Astrocyte of the cerebellum (primary cell): ENCODE measurements at regions not wholly inside any gene's neighbourhood (a gene's known extent, or its start where the extent isn't known, plus 50 kb on each side); places are given as distances from the start of the nearest gene placed in this dataset.
A peak's percentile ranks its signal among the peaks of the same experiment; 100 is the strongest.

Source experiments
- DNase-seq: peaks from one replicate; pipeline ENCODE4 v3.0.0-alpha.2; 2011; ENCODE audit warnings: low read depth
- H3K4me3 ChIP-seq: 2 replicates; pipeline ENCODE4 v1.5.1; 2011; ENCODE audit warnings: mild to moderate bottlenecking, low read depth, low read length, moderate library complexity
- in situ Hi-C: cut with HindIII; loops from 2 replicates; pipeline ENCODE4 v1.10.0; 2017; ENCODE audit warnings: low sequenced_read_pairs
- TF ChIP-seq, protein P1 (sequence below): IDR thresholded peaks from 2 replicates; pipeline ENCODE4 v1.5.1; 2012; ENCODE audit warnings: low read length, low read depth, moderate library complexity, mild to moderate bottlenecking; ENCODE audit errors: missing control alignments

DNA sequence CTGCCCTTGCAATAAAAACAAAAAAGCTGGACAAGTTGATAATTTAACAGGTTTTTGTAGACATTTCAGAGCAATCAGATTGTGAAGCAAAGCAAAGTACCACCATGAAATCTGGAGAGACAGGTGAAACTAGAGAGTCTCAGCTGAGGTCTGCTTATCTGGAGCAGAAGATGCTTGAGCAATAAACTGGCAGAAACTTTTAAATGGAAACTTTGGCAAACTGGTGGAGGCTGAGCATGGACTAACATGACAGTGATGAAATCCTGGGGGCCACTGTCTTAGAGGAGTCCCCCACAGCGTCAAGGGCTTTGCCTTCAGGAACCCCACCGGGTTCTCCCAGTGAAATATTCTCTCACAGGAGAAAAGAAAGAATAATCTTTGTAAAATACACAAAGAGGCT lies 416.3 kb upstream of the B3GALT2 start:
- TF ChIP-seq, protein P1, sequence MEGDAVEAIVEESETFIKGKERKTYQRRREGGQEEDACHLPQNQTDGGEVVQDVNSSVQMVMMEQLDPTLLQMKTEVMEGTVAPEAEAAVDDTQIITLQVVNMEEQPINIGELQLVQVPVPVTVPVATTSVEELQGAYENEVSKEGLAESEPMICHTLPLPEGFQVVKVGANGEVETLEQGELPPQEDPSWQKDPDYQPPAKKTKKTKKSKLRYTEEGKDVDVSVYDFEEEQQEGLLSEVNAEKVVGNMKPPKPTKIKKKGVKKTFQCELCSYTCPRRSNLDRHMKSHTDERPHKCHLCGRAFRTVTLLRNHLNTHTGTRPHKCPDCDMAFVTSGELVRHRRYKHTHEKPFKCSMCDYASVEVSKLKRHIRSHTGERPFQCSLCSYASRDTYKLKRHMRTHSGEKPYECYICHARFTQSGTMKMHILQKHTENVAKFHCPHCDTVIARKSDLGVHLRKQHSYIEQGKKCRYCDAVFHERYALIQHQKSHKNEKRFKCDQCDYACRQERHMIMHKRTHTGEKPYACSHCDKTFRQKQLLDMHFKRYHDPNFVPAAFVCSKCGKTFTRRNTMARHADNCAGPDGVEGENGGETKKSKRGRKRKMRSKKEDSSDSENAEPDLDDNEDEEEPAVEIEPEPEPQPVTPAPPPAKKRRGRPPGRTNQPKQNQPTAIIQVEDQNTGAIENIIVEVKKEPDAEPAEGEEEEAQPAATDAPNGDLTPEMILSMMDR: no peak
- no peak for DNase-seq
- in situ Hi-C loops: no loop called here
- no peak overlapping the region for H3K4me3 ChIP-seq

DNA sequence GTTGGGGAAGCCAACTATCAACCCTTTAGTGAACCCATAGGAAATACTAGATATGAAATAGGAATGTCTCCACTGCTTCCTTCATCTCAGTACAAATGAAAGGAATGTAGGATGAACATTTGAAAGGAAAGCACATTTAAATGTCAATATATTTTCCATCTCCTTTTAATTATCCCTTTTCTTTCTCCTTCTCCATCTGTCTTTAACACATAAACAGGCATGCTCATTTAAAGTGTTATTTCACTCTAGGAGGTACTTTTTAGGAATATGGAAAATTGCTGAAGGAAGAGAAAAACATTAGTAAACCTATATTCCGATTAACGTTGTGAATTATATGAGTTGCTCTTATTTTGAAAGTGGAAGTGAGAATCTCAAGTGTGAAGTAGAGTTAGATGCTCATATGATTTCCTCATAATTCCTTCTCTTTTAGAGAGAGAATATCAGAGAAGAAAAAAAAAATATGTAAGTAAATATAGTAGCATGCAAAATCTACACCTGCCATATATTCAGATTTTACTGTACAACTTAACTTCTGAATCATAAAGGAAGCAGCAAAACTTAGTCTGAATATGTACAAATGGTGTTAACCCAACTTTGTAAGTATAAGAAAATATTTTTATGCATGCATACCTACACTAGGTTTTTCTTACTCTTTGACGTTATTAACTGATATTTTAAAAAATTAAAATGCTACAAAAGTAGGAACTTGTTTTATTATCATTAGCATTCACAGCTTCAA lies 406.9 kb upstream of the B3GALT2 start:
- TF ChIP-seq, protein P1: no peak
- in situ Hi-C loops: no loop called here

GRCh38 chr1:193592317-193592716 lies 405.9 kb upstream of the B3GALT2 start:
- in situ Hi-C loops: no loop called here
- DNase-seq: no peak
- H3K4me3 ChIP-seq: no peak overlapping the region
- TF ChIP-seq, protein P1: no peak

More for the DNA sequence above, 406.9 kb upstream of the B3GALT2 start:
- DNase-seq: no peak
- no peak overlapping the region for H3K4me3 ChIP-seq

- H3K4me3 ChIP-seq: no peak overlapping the region
- TF ChIP-seq, protein P1: no peak
- in situ Hi-C loops: no loop called here
- no peak for DNase-seq
Measured at GRCh38 chr1:193590102-193590501, 403.7 kb upstream of the B3GALT2 start.

GRCh38 chr1:193589597-193590040 lies 403.2 kb upstream of the B3GALT2 start:
- no peak overlapping the region for H3K4me3 ChIP-seq
- in situ Hi-C loops: no loop called here
- DNase-seq: peak; percentile 13
- TF ChIP-seq, protein P1: no peak

DNA sequence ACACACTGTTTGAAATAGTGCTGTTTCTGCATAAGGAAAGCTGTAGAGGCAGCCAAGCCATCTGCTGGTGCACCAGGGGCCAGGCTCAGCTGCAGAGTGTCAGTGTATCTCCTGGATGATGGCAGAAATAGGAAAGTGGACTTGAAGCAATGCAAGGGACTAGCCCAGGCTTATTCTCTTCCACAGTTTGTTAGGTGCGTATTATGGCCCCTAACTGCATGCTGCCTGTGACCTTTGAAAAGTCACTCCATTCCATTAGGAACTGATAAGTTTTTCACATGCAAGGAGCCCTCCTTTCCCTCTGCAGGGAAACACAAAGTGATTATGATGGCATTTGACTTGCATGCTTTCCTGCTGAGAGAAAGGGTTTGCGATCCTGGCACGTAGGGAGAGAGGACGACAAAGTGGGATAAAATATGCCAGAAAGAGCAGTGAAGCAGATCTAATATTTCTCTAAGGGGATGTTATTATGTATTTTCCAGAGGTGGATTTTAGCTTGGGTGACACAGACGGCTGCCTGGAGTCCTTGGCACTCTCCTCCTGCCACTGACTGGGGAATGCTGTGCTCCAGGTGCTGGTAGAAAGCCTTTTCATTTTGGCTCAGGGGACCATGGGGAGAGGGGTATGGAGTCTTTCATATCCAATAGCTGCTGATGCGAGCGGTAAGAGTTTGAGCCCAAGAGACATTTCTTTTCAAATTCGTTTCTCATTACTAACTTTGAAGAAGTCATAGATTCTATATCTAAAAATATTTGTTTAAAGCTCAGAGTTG lies 402.1 kb upstream of the B3GALT2 start:
- no peak for DNase-seq
- no peak overlapping the region for H3K4me3 ChIP-seq
- TF ChIP-seq, protein P1: no peak
- in situ Hi-C loops: no loop called here
